GM19193 (cell line): ENCODE measurements at regions not wholly inside any gene's neighbourhood (a gene's known extent, or its start where the extent isn't known, plus 50 kb on each side); places are given as distances from the start of the nearest gene placed in this dataset.

Experiments
- POLR2A ChIP-seq: IDR thresholded peaks from 4 replicates; pipeline ENCODE4 v1.6.1; 2011; ENCODE audit not compliant: insufficient read depth, insufficient read length; ENCODE audit errors: extremely low read depth

- no peak for TF ChIP-seq POLR2A
Observed at GRCh38 chr1:38241594-38242334, 195.2 kb upstream of the POU3F1 start.

GRCh38 chr1:38240618-38241017 is 194.0 kb upstream of the POU3F1 start:
- no peak for TF ChIP-seq POLR2A

- TF ChIP-seq POLR2A: no peak
Observed at GRCh38 chr1:38239258-38239835, 192.8 kb upstream of the POU3F1 start.

- no peak for TF ChIP-seq POLR2A
Observed at GRCh38 chr1:38238294-38238693, 191.7 kb upstream of the POU3F1 start.

GRCh38 chr1:38235705-38236104 is 189.1 kb upstream of the POU3F1 start:
- no peak for TF ChIP-seq POLR2A

GRCh38 chr1:38231941-38232340 is 185.3 kb upstream of the POU3F1 start:
- TF ChIP-seq POLR2A: no peak

- no peak for TF ChIP-seq POLR2A
Observed at GRCh38 chr1:38228718-38229117, 182.1 kb upstream of the POU3F1 start.

- no peak for TF ChIP-seq POLR2A
Observed at GRCh38 chr1:38225745-38226144, 179.2 kb upstream of the POU3F1 start.

GRCh38 chr1:38223391-38223790 is 176.8 kb upstream of the POU3F1 start:
- no peak for TF ChIP-seq POLR2A

- no peak for TF ChIP-seq POLR2A
Observed at GRCh38 chr1:38222891-38223290, 176.3 kb upstream of the POU3F1 start.

GRCh38 chr1:38221006-38221649 is 174.5 kb upstream of the POU3F1 start:
- no peak for TF ChIP-seq POLR2A

GRCh38 chr1:38217316-38217715 is 170.7 kb upstream of the POU3F1 start:
- TF ChIP-seq POLR2A: no peak

GRCh38 chr1:38213646-38214434 is 167.2 kb upstream of the POU3F1 start:
- TF ChIP-seq POLR2A: no peak

- no peak for TF ChIP-seq POLR2A
Observed at GRCh38 chr1:38210895-38211177, 164.2 kb upstream of the POU3F1 start.
